ENCODE measurements at regions not wholly inside any gene's neighbourhood (a gene's known extent, or its start where the extent isn't known, plus 50 kb on each side); places are given as distances from the start of the nearest gene placed in this dataset.

- POLR2A ChIA-PET: interaction anchor here (1.0 kb wide), 1 partner anchor 39 kb away, joined by 3 read pairs; no protein-coding TSS in a partner anchor
- TF ChIP-seq ZNF384 (IDR thresholded peaks at IDR 0.05) (no peak), TARDBP (IDR thresholded peaks at IDR 0.05) (no peak), ARNT (IDR thresholded peaks at IDR 0.05) (no peak), CTBP1 (IDR thresholded peaks at IDR 0.05; ENCODE audit: borderline replicate concordance) (no peak), FOXM1 (IDR thresholded peaks at IDR 0.05; ENCODE audit: borderline replicate concordance) (no peak), SUZ12 (IDR thresholded peaks at IDR 0.05) (no peak), ELF4 (IDR thresholded peaks at IDR 0.05) (no peak), SP1 (IDR thresholded peaks at IDR 0.05) (no peak), LEF1 (IDR thresholded peaks at IDR 0.05; ENCODE audit: borderline replicate concordance) (no peak), NFRKB (IDR thresholded peaks at IDR 0.05) (no peak), FOXA1 (IDR thresholded peaks at IDR 0.05) (no peak), HDGF (IDR thresholded peaks at IDR 0.05; ENCODE audit: borderline replicate concordance) (no peak), L3MBTL2 (conservative IDR thresholded peaks at IDR 0.05) (no peak)
- TF ChIP-seq, protein P1, sequence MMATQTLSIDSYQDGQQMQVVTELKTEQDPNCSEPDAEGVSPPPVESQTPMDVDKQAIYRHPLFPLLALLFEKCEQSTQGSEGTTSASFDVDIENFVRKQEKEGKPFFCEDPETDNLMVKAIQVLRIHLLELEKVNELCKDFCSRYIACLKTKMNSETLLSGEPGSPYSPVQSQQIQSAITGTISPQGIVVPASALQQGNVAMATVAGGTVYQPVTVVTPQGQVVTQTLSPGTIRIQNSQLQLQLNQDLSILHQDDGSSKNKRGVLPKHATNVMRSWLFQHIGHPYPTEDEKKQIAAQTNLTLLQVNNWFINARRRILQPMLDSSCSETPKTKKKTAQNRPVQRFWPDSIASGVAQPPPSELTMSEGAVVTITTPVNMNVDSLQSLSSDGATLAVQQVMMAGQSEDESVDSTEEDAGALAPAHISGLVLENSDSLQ (IDR thresholded peaks at IDR 0.05): no peak
- no peak for DNase-seq (ENCODE audit: extremely low spot score)
- CTCF ChIA-PET: interaction anchor here (0.6 kb wide), 1 partner anchor 83 kb away, joined by 3 read pairs; no protein-coding TSS in a partner anchor
Measured at GRCh38 chr14:31965735-31966598, 111.1 kb upstream of the ARHGAP5 start.

DNA sequence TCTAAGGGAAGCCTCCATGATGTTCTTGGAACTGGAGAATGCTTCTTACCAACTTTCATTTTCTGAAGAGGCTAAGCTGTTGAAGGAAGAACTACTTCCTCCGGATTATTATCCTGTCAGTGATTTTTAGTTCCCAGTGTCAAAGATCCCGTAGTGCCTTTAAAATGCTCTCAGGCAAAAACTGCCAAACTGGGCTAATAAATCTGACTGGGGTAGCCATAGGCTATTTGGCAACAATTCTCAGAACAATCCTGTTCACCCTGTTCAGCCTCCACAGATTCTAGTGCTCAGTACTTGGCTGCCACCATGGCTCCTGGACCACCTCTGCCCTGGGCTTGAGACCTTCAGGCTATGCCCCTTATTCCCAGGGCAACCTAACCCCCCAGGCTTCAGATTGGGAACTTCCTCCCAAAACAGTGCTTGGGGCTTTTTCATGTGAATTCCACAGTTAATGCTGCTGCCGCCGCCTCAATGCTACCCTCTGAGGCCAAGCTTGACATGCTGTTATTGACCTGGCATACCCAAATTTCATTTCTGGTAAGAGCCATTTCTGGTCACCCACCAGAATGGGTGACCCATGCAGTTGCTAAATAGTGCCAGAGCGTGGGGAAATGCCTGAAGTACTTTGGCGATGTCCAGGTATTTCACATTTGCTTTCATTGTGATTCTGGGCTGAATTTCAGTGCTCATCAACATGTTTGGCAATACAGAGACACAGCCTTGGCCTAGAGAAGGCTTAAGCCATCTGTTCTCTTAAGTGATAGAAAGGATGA lies 110.0 kb upstream of the ARHGAP5 start:
- CTCF ChIA-PET: no interaction called here

DNA sequence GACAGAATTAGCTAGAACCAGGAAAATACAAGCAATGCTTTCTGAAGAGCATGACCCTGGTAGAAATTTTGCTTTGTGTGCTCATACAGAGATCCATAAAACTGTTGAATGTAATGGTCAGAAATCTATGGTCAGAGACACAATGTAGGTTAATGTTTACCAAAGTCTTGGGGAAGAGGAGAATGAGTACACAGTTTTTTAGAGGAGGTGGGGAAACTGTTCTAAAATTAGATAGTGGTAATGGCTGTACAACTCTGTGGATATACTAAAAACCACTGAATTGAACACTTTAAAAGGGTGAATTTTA lies 109.5 kb upstream of the ARHGAP5 start:
- no peak for DNase-seq (ENCODE audit: extremely low spot score)
- TF ChIP-seq BHLHE40 (IDR thresholded peaks at IDR 0.05; ENCODE audit: borderline replicate concordance): no peak
- TF ChIP-seq ARNT (IDR thresholded peaks at IDR 0.05): no peak
- TF ChIP-seq FOXK2 (IDR thresholded peaks at IDR 0.05): no peak
- no peak for TF ChIP-seq ZNF384 (IDR thresholded peaks at IDR 0.05)
- TF ChIP-seq HDGF (IDR thresholded peaks at IDR 0.05; ENCODE audit: borderline replicate concordance): no peak
- TF ChIP-seq, protein P1 (IDR thresholded peaks at IDR 0.05): no peak
- TF ChIP-seq CTBP1 (IDR thresholded peaks at IDR 0.05; ENCODE audit: borderline replicate concordance): no peak
- no peak for TF ChIP-seq NFRKB (IDR thresholded peaks at IDR 0.05)
- no peak for TF ChIP-seq SP1 (IDR thresholded peaks at IDR 0.05)
- TF ChIP-seq FOXA1 (IDR thresholded peaks at IDR 0.05): no peak
- no peak for TF ChIP-seq SUZ12 (IDR thresholded peaks at IDR 0.05)
- no peak for TF ChIP-seq LEF1 (IDR thresholded peaks at IDR 0.05; ENCODE audit: borderline replicate concordance)
- TF ChIP-seq TARDBP (IDR thresholded peaks at IDR 0.05): no peak
- TF ChIP-seq FOXM1 (IDR thresholded peaks at IDR 0.05; ENCODE audit: borderline replicate concordance): no peak
- no peak for TF ChIP-seq L3MBTL2 (conservative IDR thresholded peaks at IDR 0.05)
- no peak for TF ChIP-seq ELF4 (IDR thresholded peaks at IDR 0.05)
- POLR2A ChIA-PET: interaction anchor here (1.0 kb wide), 1 partner anchor 17 kb away, joined by 3 read pairs; no protein-coding TSS in a partner anchor
- CTCF ChIA-PET: no interaction called here

More for the DNA sequence above, 110.0 kb upstream of the ARHGAP5 start:
- POLR2A ChIA-PET: interaction anchor here (1.0 kb wide), 1 partner anchor 40 kb away, joined by 3 read pairs; no protein-coding TSS in a partner anchor
- DNase-seq (ENCODE audit: extremely low spot score): no peak
- TF ChIP-seq NFRKB (IDR thresholded peaks at IDR 0.05) (no peak), TARDBP (IDR thresholded peaks at IDR 0.05) (no peak), SUZ12 (IDR thresholded peaks at IDR 0.05) (no peak), FOXK2 (IDR thresholded peaks at IDR 0.05) (no peak), HDGF (IDR thresholded peaks at IDR 0.05; ENCODE audit: borderline replicate concordance) (no peak), L3MBTL2 (conservative IDR thresholded peaks at IDR 0.05) (no peak), ELF4 (IDR thresholded peaks at IDR 0.05) (no peak), ARNT (IDR thresholded peaks at IDR 0.05) (no peak), BHLHE40 (IDR thresholded peaks at IDR 0.05; ENCODE audit: borderline replicate concordance) (no peak), LEF1 (IDR thresholded peaks at IDR 0.05; ENCODE audit: borderline replicate concordance) (no peak), CTBP1 (IDR thresholded peaks at IDR 0.05; ENCODE audit: borderline replicate concordance) (no peak), SP1 (IDR thresholded peaks at IDR 0.05) (no peak)

DNA sequence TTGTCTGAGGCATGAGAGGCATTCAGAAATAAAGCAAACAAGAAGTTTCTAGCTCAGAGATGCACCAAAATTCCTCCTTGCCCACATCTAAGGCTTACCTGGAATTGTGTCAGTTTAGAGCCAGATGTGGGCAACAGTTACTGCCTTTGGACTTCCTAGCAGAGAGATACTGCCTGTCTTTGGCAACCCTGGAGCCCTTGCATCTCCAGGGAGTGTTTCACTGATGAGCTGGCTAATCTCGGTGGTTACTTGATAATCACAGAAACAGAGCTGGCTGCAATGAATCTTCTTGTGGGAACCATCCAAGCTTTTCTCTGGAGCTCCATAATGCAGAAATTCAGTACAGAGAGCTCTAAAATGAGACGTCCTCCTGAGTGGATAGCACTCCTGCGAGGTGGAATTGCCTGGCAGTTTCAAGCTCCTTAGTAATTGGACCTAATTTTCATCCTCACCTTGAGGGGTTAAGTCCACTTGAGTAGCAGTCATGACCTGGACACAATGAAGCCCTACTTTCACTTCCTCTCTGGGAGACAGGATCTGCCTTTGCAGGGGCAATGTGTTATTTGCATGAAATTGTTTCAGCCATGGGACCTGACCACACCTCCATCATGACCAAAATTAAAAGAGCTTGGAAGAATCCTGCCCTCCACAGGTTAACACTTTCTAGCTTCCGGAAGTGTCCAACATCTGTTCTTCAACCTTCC lies 108.8 kb upstream of the ARHGAP5 start:
- CTCF ChIA-PET: no interaction called here
- no peak for DNase-seq (ENCODE audit: extremely low spot score)
- POLR2A ChIA-PET: interaction anchor here (1.0 kb wide), 1 partner anchor 18 kb away, joined by 3 read pairs; no protein-coding TSS in a partner anchor
- TF ChIP-seq LEF1 (IDR thresholded peaks at IDR 0.05; ENCODE audit: borderline replicate concordance) (no peak), SP1 (IDR thresholded peaks at IDR 0.05) (no peak), ZNF384 (IDR thresholded peaks at IDR 0.05) (no peak), TARDBP (IDR thresholded peaks at IDR 0.05) (no peak), FOXA1 (IDR thresholded peaks at IDR 0.05) (no peak), ARNT (IDR thresholded peaks at IDR 0.05) (no peak)

DNA sequence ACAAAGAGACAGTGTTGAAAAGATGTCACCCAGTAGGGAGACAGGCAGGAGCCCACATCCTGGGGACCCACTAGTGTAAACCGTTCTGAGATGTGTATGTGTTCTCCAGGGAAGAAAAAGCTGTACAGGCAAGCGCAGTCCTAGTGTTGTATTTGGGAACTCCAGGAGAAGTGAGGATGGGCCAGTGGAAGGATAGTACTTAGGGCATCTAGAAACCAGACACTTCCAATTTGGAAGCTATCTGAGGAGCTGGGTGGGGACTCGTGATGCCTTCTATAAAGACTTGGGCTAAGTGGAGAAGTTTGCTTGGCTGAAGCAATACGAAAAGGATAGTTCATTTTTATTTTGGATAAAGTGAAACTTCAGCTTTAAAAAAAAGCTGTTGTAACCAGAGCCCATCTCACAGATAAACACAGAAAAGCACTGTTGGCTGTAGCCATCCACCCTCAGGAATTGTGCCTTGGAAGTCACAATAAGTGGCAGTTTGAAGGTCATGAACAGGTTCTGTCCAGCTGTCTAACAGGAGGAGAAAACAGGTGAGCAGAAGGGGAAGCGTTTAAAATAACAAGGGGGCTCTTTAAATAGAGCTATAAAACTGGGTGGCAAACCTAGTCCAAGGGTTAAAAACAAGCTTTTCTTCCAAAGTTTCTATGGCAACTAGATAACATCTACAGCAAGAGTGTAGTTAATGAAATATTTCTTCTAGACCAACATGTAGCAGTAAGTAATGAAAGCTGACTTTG lies 108.0 kb upstream of the ARHGAP5 start:
- POLR2A ChIA-PET: no interaction called here
- TF ChIP-seq FOXM1 (IDR thresholded peaks at IDR 0.05; ENCODE audit: borderline replicate concordance) (no peak), NFRKB (IDR thresholded peaks at IDR 0.05) (no peak)

More for the DNA sequence above, 108.0 kb upstream of the ARHGAP5 start:
- CTCF ChIA-PET: interaction anchor here (0.9 to 1.1 kb wide), 2 partner anchors 10 to 35 kb away, joined by 3 to 4 read pairs; no protein-coding TSS in a partner anchor
- DNase-seq (ENCODE audit: extremely low spot score): no peak

All from HEK293T (cell line).